Subcutaneous abdominal adipose tissue (tissue), 5 donors: ENCODE measurements at regions not wholly inside any gene's neighbourhood (a gene's known extent, or its start where the extent isn't known, plus 50 kb on each side); places are given as distances from the start of the nearest gene placed in this dataset.

ENCODE experiments used
- H3K27ac ChIP-seq: one replicate; pipeline ENCODE4 v1.7.0; 2013; ENCODE audit warnings: low read depth, mild to moderate bottlenecking, inconsistent platforms, low read length, moderate library complexity
- H3K27me3 ChIP-seq, 5 donors: one replicate each; pipeline ENCODE4 v1.7.0; 2013; ENCODE audit warnings: low read length in 5 of 5, inconsistent platforms in 1 of 5; ENCODE audit not compliant: control insufficient read depth in 5 of 5, insufficient read depth in 4 of 5
- H3K36me3 ChIP-seq, 5 donors: one replicate each; pipeline ENCODE4 v1.7.0; 2013; ENCODE audit warnings: low read length in 5 of 5; ENCODE audit not compliant: control insufficient read depth in 5 of 5, insufficient read depth in 5 of 5
- H3K4me1 ChIP-seq, 5 donors: one replicate each; pipeline ENCODE4 v1.7.0; 2013; ENCODE audit warnings: low read length in 5 of 5, mild to moderate bottlenecking in 3 of 5, moderate library complexity in 1 of 5; ENCODE audit not compliant: control insufficient read depth in 5 of 5, insufficient read depth in 5 of 5
- H3K4me3 ChIP-seq, 5 donors: one replicate each; pipeline ENCODE4 v1.7.0; 2013; ENCODE audit warnings: low read length in 5 of 5, low read depth in 1 of 5
- H3K9ac ChIP-seq, 5 donors: one replicate each; pipeline ENCODE4 v1.7.0; 2013; ENCODE audit warnings: low read length in 5 of 5, mild to moderate bottlenecking in 4 of 5, moderate library complexity in 3 of 5
- H3K9me3 ChIP-seq, 5 donors: one replicate each; pipeline ENCODE4 v1.7.0; 2013; ENCODE audit warnings: low read length in 5 of 5; ENCODE audit not compliant: control insufficient read depth in 5 of 5
- donor health status: healthy.
- donor health status: healthy.
- donor health status: healthy.
- donor health status: healthy.
- donor health status: healthy.

DNA sequence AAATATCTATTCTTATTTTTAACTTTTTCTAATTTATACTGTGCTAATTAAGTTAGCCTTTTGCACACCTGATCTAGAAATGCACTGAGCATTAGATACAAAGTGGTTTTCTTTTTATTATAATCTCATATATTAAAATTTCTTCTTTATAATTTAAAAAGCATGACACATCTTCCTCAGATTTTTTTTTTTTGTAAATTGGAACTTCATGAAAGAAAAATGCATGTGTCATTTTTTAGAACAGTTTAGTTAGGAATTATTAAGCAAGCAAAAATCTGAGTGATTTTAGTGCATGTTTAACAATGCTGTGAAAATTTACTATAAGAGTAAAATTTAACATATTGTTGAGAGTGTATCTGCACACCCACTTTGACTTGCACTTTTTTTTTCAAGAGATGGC, 367.9 kb downstream of the TFEC start:
- no peaks in the 10 kb centered on the region for H3K27me3 ChIP-seq
- no peak overlapping the region for H3K9ac ChIP-seq
- H3K4me1 ChIP-seq = no peaks in the 10 kb centered on the region
- H3K27ac ChIP-seq = no peak overlapping the region
- H3K4me3 ChIP-seq = no peak overlapping the region
- H3K9me3 ChIP-seq = no peaks in the 10 kb centered on the region
- no peaks in the 10 kb centered on the region for H3K36me3 ChIP-seq

DNA sequence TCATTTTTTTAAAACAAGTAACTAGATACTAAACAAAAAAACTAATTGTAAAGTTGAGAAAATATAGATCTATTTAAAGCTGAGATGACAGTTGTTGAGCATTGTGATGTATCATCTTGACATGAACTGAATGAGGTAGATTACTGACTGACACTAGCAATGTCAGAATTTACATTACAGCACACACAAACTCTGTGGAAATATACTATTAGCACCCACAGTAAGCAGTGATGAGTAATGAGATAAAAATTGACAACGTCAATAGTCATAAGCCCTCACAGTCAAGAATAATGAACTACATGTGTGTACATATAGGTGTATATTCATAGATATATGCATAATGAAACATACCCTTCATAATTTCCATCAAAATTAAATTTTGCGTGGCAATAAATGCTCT, 368.4 kb downstream of the TFEC start:
- Histone ChIP-seq H3K4me3 (no peak overlapping the region), H3K36me3 (no peaks in the 10 kb centered on the region), H3K27ac (no peak overlapping the region), H3K27me3 (no peaks in the 10 kb centered on the region), H3K4me1 (no peaks in the 10 kb centered on the region), H3K9ac (no peak overlapping the region), H3K9me3 (no peaks in the 10 kb centered on the region)

DNA sequence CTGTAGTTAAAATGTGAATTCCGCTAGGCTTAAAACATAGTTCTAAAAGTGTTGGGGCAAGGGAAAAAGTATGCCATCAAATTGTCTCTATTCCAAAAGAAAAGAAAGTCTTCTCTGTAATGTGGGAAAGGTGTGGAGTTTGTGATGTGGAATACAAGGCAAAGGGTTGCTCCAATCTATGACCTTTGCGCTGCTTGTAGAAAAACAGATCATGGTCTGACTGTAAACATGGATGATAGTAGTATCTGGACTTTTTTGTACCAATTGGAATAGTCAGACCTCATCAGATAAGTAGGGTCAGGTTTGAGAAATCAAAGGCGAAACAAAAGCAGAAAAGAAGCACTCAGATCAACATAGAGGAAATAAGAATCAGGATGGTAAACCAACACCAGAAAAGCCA, 372.3 kb downstream of the TFEC start:
- Histone ChIP-seq H3K4me3 (no peak overlapping the region), H3K9me3 (no peaks in the 10 kb centered on the region), H3K27ac (no peak overlapping the region), H3K36me3 (no peaks in the 10 kb centered on the region), H3K4me1 (no peaks in the 10 kb centered on the region), H3K9ac (no peak overlapping the region), H3K27me3 (no peaks in the 10 kb centered on the region)

DNA sequence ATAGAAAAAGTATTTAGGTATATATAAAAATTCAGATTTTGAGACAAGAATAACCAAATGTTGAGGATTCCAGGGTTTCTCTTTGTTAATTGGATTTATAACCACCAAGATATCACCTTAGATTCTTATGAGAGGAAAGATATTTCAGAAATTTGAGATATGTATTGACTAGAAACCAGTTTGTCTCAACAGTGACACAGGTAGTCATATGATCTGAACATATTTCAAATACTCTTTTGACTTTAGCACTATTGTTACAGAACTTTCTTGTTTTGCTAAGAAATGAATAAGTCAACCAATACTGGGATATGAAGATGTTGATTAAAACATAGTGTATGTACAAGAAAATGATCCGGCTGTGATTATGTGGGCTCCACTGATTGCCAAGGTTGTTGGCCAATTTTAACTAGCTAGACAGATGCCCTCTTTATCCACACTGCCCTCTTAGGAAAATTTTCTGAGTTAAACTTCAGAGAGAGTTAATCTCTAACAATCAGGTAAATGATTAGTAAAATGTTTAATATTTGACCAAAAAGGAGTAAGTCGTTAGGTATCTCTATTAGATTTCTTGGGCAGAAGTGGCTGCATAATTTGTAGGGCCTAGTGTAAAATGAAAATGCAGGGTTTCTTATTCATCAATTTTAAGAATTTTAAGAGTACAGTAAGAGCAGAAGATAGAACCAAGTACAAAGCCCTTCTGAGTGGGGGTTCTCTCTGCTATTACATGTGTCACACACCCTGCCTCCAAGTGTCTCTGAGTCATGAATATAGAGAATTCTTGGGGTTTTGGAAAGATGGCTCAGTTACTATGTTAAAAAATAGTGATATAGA, 376.0 kb downstream of the TFEC start:
- Histone ChIP-seq H3K27me3 (no peaks in the 10 kb centered on the region), H3K27ac (no peak overlapping the region), H3K4me1 (no peaks in the 10 kb centered on the region), H3K36me3 (no peaks in the 10 kb centered on the region), H3K4me3 (no peak overlapping the region), H3K9me3 (no peaks in the 10 kb centered on the region), H3K9ac (no peak overlapping the region)

DNA sequence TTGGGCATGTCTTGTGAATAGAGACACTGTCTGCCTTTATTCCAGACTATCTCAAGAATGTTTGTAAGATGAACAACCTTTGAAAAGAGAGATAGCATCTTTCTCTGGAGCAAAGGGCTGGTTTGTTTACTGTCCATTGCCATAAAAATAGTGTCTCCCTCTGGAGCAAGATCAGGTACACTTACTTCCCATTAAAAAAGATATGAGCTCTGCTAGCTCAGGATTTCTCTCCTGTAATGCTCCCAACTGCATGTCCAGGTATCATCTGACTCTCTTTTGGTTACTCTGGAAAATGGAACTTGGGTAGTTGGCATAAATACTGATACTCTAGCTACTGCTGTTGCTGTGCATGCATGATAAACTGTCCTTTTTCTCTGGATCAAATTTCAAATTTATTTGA, 381.1 kb downstream of the TFEC start:
- Histone ChIP-seq H3K4me3 (no peak overlapping the region), H3K9me3 (peaks cover 0 to 4% (median 0%) of the 10 kb centered on the region in 5 donors), H3K27ac (no peak overlapping the region), H3K4me1 (no peaks in the 10 kb centered on the region), H3K36me3 (no peaks in the 10 kb centered on the region), H3K27me3 (no peaks in the 10 kb centered on the region), H3K9ac (no peak overlapping the region)

DNA sequence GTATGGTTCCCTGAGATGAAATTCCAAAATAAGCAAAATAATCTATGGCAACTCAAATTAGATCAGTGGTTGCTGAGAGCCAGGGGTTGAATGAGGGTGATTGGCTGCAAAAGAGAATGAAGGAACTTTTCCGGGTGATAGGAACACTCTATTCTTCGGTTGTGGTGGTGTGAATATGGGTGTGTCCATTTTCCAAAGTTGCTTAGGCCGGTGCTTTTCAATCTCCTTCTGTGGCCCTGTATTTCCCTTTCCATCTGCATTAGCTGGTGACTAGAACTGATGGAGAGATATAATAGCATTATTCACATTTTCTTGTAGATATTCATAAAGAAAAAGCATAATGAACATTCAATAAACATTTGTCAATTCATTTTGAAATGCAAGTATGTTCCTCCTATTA, 382.9 kb downstream of the TFEC start:
- Histone ChIP-seq H3K4me3 (no peak overlapping the region), H3K9me3 (peaks cover 0 to 4% (median 0%) of the 10 kb centered on the region in 5 donors), H3K36me3 (no peaks in the 10 kb centered on the region), H3K27ac (no peak overlapping the region), H3K9ac (no peak overlapping the region), H3K27me3 (no peaks in the 10 kb centered on the region), H3K4me1 (no peaks in the 10 kb centered on the region)

DNA sequence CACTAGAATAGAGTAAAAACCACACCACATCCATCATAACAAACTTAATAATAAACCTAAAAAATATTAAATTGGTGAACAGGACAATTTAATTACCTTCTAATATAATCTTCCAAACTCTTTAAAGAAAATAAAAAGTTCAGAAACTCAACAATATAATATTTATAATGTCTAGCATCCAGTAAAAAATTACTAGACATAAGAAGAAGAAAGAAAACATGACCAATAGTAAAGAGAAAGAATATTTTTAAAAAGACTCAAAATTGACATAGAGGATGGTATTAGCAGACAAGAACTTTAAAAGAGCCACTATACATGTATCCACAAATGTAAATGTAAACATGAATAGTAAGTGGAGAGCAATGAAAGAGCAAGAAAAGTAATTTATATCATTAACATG, 388.4 kb downstream of the TFEC start:
- no peak overlapping the region for H3K4me3 ChIP-seq
- no peaks in the 10 kb centered on the region for H3K4me1 ChIP-seq
- H3K27ac ChIP-seq = no peak overlapping the region
- peaks cover 0 to 9% (median 4%) of the 10 kb centered on the region in 5 donors for H3K9me3 ChIP-seq
- H3K27me3 ChIP-seq = no peaks in the 10 kb centered on the region
- H3K36me3 ChIP-seq = no peaks in the 10 kb centered on the region
- no peak overlapping the region for H3K9ac ChIP-seq

DNA sequence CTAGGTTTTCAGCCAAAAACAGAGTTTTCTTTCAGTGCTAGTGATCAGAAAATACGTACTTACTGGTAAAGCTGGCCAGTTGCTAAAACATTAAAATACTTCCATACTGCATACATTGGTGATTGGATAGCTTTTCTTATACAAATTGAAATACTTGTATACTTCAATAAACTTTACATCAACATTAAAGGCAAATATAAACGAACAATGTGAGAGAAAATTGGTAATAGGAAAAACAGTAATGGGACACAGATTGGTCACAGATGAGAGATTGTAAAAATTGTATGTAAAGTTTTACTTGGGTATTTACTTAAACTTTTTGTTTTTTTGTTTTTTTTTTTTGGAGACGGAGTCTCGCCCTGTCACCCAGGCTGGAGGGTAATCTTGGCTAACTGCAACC, 391.7 kb downstream of the TFEC start:
- H3K36me3 ChIP-seq = no peaks in the 10 kb centered on the region

DNA sequence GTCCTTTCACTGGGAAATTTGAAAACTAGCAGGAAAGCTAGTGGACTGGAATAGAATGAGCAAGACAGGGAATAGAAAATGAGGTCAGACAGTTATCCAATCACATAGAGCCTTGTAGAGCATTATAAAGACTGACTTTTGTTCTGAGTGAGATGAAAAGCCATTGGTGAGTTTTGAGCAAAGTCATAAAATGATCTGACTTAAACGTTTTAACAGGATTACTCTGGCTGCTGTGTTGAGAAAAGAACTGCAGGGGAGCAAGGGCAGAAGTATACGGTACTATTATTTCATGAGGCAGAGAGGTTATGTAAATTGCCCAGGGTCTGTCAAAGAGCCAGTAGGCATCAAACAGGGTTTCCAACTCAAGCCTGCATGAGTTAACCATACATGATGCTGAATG, 393.4 kb downstream of the TFEC start:
- H3K27ac ChIP-seq = no peak overlapping the region
- H3K36me3 ChIP-seq = no peaks in the 10 kb centered on the region
- no peak overlapping the region for H3K9ac ChIP-seq
- peaks cover 0 to 6% (median 0%) of the 10 kb centered on the region in 5 donors for H3K9me3 ChIP-seq
- no peaks in the 10 kb centered on the region for H3K27me3 ChIP-seq
- H3K4me1 ChIP-seq = no peaks in the 10 kb centered on the region
- H3K4me3 ChIP-seq = no peak overlapping the region

More for the DNA sequence above, 391.7 kb downstream of the TFEC start:
- H3K27me3 ChIP-seq = no peaks in the 10 kb centered on the region
- no peak overlapping the region for H3K4me3 ChIP-seq
- H3K4me1 ChIP-seq = no peaks in the 10 kb centered on the region
- no peak overlapping the region for H3K27ac ChIP-seq
- H3K9me3 ChIP-seq = peaks cover 0 to 6% (median 0%) of the 10 kb centered on the region in 5 donors
- no peak overlapping the region for H3K9ac ChIP-seq

DNA sequence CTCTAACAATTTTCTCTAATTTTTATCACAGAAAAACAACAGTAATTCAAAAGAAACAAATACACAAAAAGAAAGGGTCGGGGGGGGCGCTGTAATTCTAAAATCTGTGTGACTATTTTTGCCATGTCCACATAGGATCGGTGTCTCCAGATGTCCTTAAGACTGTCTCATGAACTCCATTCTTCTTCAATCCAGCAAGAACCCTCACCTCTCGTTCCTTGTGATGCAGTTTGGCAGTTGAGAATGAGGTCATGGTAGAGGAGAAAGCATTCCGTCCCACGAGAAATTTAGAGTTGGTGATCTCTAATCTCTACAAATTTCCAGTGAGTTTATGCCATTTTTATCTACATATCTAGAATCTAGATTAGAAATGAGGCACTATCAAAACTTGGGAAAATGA, 394.7 kb downstream of the TFEC start:
- Histone ChIP-seq H3K4me1 (no peaks in the 10 kb centered on the region), H3K9ac (no peak overlapping the region), H3K4me3 (no peak overlapping the region), H3K27ac (no peak overlapping the region), H3K27me3 (no peaks in the 10 kb centered on the region), H3K9me3 (no peaks in the 10 kb centered on the region), H3K36me3 (no peaks in the 10 kb centered on the region)
